ENCODE measurements at regions not wholly inside any gene's neighbourhood (a gene's known extent, or its start where the extent isn't known, plus 50 kb on each side); places are given as distances from the start of the nearest gene placed in this dataset.

- H3K4me3 ChIP-seq (ENCODE audit: low read length), result no peak overlapping the region
- H3K9me3 ChIP-seq (ENCODE audit: low read length), result no peaks in the 10 kb centered on the region
- no peak overlapping the region for H3K27ac ChIP-seq (ENCODE audit: low read length)
- no peak overlapping the region for H3K4me2 ChIP-seq (ENCODE audit: low read length)
- H4K20me1 ChIP-seq (ENCODE audit: insufficient read depth), result no peaks in the 10 kb centered on the region
- no peaks in the 10 kb centered on the region for H3K9me2 ChIP-seq (ENCODE audit: insufficient read depth, low read length)
- no peak overlapping the region for H2AFZ ChIP-seq (ENCODE audit: low read depth, low read length)
- H3F3A ChIP-seq (ENCODE audit: insufficient read depth, low read length, poor library complexity, severe bottlenecking), result no peaks in the 10 kb centered on the region
- H3K9ac ChIP-seq (ENCODE audit: low read length), result no peak overlapping the region
- no peaks in the 10 kb centered on the region for H3K27me3 ChIP-seq (ENCODE audit: insufficient read depth, low read depth, low read length)
- H3K36me3 ChIP-seq (ENCODE audit: insufficient read depth, low read length), result no peaks in the 10 kb centered on the region
- TF ChIP-seq TAF1 (IDR thresholded peaks at IDR 0.05; ENCODE audit: low read depth) (no peak), RAD21 (conservative IDR thresholded peaks at IDR 0.05) (no peak), EZH2 (IDR thresholded peaks at IDR 0.05; ENCODE audit: borderline replicate concordance, insufficient read depth, low read length, poor library complexity, severe bottlenecking) (no peak), EP300 (conservative IDR thresholded peaks at IDR 0.05; ENCODE audit: poor library complexity, severe bottlenecking) (no peak), SMC3 (conservative IDR thresholded peaks at IDR 0.05; ENCODE audit: poor library complexity) (no peak), REST (IDR thresholded peaks at IDR 0.05; ENCODE audit: borderline replicate concordance) (no peak), POLR2AphosphoS5 (IDR thresholded peaks at IDR 0.05) (no peak), MXI1 (conservative IDR thresholded peaks at IDR 0.05; ENCODE audit: poor library complexity, severe bottlenecking) (no peak)
- TF ChIP-seq, protein P1, sequence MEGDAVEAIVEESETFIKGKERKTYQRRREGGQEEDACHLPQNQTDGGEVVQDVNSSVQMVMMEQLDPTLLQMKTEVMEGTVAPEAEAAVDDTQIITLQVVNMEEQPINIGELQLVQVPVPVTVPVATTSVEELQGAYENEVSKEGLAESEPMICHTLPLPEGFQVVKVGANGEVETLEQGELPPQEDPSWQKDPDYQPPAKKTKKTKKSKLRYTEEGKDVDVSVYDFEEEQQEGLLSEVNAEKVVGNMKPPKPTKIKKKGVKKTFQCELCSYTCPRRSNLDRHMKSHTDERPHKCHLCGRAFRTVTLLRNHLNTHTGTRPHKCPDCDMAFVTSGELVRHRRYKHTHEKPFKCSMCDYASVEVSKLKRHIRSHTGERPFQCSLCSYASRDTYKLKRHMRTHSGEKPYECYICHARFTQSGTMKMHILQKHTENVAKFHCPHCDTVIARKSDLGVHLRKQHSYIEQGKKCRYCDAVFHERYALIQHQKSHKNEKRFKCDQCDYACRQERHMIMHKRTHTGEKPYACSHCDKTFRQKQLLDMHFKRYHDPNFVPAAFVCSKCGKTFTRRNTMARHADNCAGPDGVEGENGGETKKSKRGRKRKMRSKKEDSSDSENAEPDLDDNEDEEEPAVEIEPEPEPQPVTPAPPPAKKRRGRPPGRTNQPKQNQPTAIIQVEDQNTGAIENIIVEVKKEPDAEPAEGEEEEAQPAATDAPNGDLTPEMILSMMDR (IDR thresholded peaks at IDR 0.05; ENCODE audit: poor library complexity, severe bottlenecking), result no peak
- no peaks in the 10 kb centered on the region for H3K79me2 ChIP-seq (replicated peaks; ENCODE audit: insufficient read depth, low read length)
These were observed 95.1 kb downstream of the DIO2 start for GRCh38 chr14:80116157-80116556.

DNA sequence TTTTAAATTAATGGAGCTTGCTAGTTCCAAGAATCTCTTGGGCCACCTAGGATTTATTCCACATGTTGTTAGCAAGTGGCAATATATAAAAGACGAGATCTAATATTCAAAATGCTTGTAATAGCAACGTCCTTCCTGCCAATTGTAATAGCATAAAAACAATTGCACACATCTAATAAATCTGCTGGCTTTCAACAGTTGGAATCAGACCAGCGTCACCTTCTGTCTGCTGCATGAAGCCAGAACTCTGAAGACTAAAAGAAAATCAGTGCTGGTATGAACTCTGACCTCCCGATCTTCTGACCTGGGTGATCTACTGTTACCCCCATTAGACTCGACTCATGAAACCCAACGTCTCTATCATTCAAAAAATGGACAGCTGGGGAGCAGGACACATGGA, 100.6 kb downstream of the DIO2 start:
- no peaks in the 10 kb centered on the region for H3K27me3 ChIP-seq (ENCODE audit: insufficient read depth, low read depth, low read length)
- no peaks in the 10 kb centered on the region for H3K9me3 ChIP-seq (ENCODE audit: low read length)
- no peak overlapping the region for H3K4me3 ChIP-seq (ENCODE audit: low read length)
- no peaks in the 10 kb centered on the region for H3K79me2 ChIP-seq (replicated peaks; ENCODE audit: insufficient read depth, low read length)
- no peaks in the 10 kb centered on the region for H3K36me3 ChIP-seq (ENCODE audit: insufficient read depth, low read length)
- H3K27ac ChIP-seq (ENCODE audit: low read length), result no peak overlapping the region
- no peaks in the 10 kb centered on the region for H4K20me1 ChIP-seq (ENCODE audit: insufficient read depth)
- H3K4me2 ChIP-seq (ENCODE audit: low read length), result no peak overlapping the region
- no peaks in the 10 kb centered on the region for H3F3A ChIP-seq (ENCODE audit: insufficient read depth, low read length, poor library complexity, severe bottlenecking)
- no peak overlapping the region for H2AFZ ChIP-seq (ENCODE audit: low read depth, low read length)
- no peaks in the 10 kb centered on the region for H3K9me2 ChIP-seq (ENCODE audit: insufficient read depth, low read length)
- no peak overlapping the region for H3K9ac ChIP-seq (ENCODE audit: low read length)
- TF ChIP-seq EP300 (conservative IDR thresholded peaks at IDR 0.05; ENCODE audit: poor library complexity, severe bottlenecking) (no peak), POLR2AphosphoS5 (IDR thresholded peaks at IDR 0.05) (no peak), RAD21 (conservative IDR thresholded peaks at IDR 0.05) (no peak), TAF1 (IDR thresholded peaks at IDR 0.05; ENCODE audit: low read depth) (no peak), SMC3 (conservative IDR thresholded peaks at IDR 0.05; ENCODE audit: poor library complexity) (no peak), MXI1 (conservative IDR thresholded peaks at IDR 0.05; ENCODE audit: poor library complexity, severe bottlenecking) (no peak), REST (IDR thresholded peaks at IDR 0.05; ENCODE audit: borderline replicate concordance) (no peak), EZH2 (IDR thresholded peaks at IDR 0.05; ENCODE audit: borderline replicate concordance, insufficient read depth, low read length, poor library complexity, severe bottlenecking) (no peak)
- TF ChIP-seq, protein P1 (IDR thresholded peaks at IDR 0.05; ENCODE audit: poor library complexity, severe bottlenecking), result no peak

Data from neural cell (in vitro differentiated cells).